Vagina (tissue), 2 donors: ENCODE measurements at regions not wholly inside any gene's neighbourhood (a gene's known extent, or its start where the extent isn't known, plus 50 kb on each side); places are given as distances from the start of the nearest gene placed in this dataset.

ENCODE experiments used
- POLR2A ChIP-seq, 2 donors: fragments of 450-650 bp; IDR thresholded peaks; one replicate each; pipeline ENCODE4 v1.6.1; 2017; ENCODE audit warnings: antibody characterized with exemption in 2 of 2, mild to moderate bottlenecking in 2 of 2, moderate library complexity in 2 of 2
- POLR2AphosphoS5 ChIP-seq, 2 donors: sonication (generic); formaldehyde crosslinking; IDR thresholded peaks; one replicate each; pipeline ENCODE4 v1.9.0; 2017; ENCODE audit warnings: antibody characterized with exemption in 2 of 2, mild to moderate bottlenecking in 2 of 2, low read depth in 1 of 2; ENCODE audit not compliant: insufficient read depth in 1 of 2
- TF ChIP-seq, protein P1 (sequence below), 3 experiments: fragments of 450-650 bp in 2 of 3; fragments of 200-600 bp in 1 of 3; sonication (generic) in 1 of 3; IDR thresholded peaks; one replicate each; pipeline ENCODE4 v1.5.1; 2017 to 2019; ENCODE audit warnings: antibody characterized with exemption in 3 of 3, mild to moderate bottlenecking in 2 of 3, moderate library complexity in 2 of 3

GRCh38 chr10:3836222-3836820 is 51.3 kb upstream of the KLF6 start:
- TF ChIP-seq, protein P1, sequence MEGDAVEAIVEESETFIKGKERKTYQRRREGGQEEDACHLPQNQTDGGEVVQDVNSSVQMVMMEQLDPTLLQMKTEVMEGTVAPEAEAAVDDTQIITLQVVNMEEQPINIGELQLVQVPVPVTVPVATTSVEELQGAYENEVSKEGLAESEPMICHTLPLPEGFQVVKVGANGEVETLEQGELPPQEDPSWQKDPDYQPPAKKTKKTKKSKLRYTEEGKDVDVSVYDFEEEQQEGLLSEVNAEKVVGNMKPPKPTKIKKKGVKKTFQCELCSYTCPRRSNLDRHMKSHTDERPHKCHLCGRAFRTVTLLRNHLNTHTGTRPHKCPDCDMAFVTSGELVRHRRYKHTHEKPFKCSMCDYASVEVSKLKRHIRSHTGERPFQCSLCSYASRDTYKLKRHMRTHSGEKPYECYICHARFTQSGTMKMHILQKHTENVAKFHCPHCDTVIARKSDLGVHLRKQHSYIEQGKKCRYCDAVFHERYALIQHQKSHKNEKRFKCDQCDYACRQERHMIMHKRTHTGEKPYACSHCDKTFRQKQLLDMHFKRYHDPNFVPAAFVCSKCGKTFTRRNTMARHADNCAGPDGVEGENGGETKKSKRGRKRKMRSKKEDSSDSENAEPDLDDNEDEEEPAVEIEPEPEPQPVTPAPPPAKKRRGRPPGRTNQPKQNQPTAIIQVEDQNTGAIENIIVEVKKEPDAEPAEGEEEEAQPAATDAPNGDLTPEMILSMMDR (IDR thresholded peaks at IDR 0.05), result no peak
- TF ChIP-seq POLR2AphosphoS5 (IDR thresholded peaks at IDR 0.05; ENCODE audit: insufficient read depth in 1 of 2, low read depth in 1 of 2) (no peak), POLR2A (IDR thresholded peaks at IDR 0.05) (no peak)
